K562 (cell line): ENCODE measurements at regions not wholly inside any gene's neighbourhood (a gene's known extent, or its start where the extent isn't known, plus 50 kb on each side); places are given as distances from the start of the nearest gene placed in this dataset.

Experiments used
- ATAC-seq: fragments of 200-7000 bp; cut with Tn5 transposase; 3 replicates; pipeline ENCODE4 v1.9.1; 2020; ENCODE audit warnings: moderate library complexity
- BruUV-seq: library from RNA; stranded (reverse); fragments of 400-500 nt; replicated peaks from 2 replicates; lab custom pipeline; 2021; lab: Mats Ljungman, UMichigan
- CTCF ChIA-PET: fragments of 300-600 bp; formaldehyde crosslinking; extraction: SDS; loops from one replicate; lab custom pipeline; 2021; ENCODE audit warnings: low intra/inter-chr PET ratio; lab: Yijun Ruan, JAX
- POLR2A ChIA-PET: fragments of 300-600, 350-650 bp; sonication (Branson Sonifier 250); formaldehyde crosslinking; extraction: SDS; loops from one replicate; lab custom pipeline; 2021; ENCODE audit warnings: antibody characterized with exemption, inconsistent platforms; lab: Yijun Ruan, JAX
- DNase-seq, 4 experiments: peaks; one replicate each; pipeline versions ENCODE4 v3.0.0 to v3.0.0-alpha.2; 2011 to 2018; ENCODE audit warnings: low spot score in 3 of 4, mixed read lengths in 3 of 4; ENCODE audit errors: extremely low read depth in 1 of 4
- FAIRE-seq: peaks from 2 replicates; lab custom pipeline; 2011; peaks lifted over from hg19 to GRCh38; lab: Jason Lieb, UNC
- H2AFZ ChIP-seq: 2 replicates; pipeline ENCODE4 v1.6.0; 2011; ENCODE audit warnings: low read depth, low read length, control low read depth, inconsistent platforms
- H3K27ac ChIP-seq: fragments of 200-600 bp; 3 replicates; pipeline ENCODE4 v1.8.0; 2011; ENCODE audit warnings: low read depth, mild to moderate bottlenecking, control low read depth, inconsistent platforms, low read length, moderate library complexity, mixed read lengths; ENCODE audit errors: extremely low read depth
- H3K27me3 ChIP-seq, 2 experiments: fragments of 300-600 bp in 1 of 2; 2 replicates in 1 of 2; 3 replicates in 1 of 2; pipeline versions ENCODE4 v1.6.0 to v1.8.0; 2011; ENCODE audit warnings: inconsistent platforms in 2 of 2, low read length in 2 of 2, mild to moderate bottlenecking in 1 of 2, mixed read lengths in 1 of 2, moderate library complexity in 1 of 2; ENCODE audit not compliant: control insufficient read depth in 2 of 2, insufficient read depth in 2 of 2
- H3K36me3 ChIP-seq: fragments of 300-600 bp; 3 replicates; pipeline ENCODE4 v1.8.0; 2011; ENCODE audit warnings: mild to moderate bottlenecking, low read length, inconsistent platforms; ENCODE audit not compliant: control insufficient read depth, insufficient read depth
- H3K4me1 ChIP-seq, 2 experiments: fragments of 200-600 bp in 1 of 2; replicated peaks in 1 of 2; 2 replicates in 1 of 2; 3 replicates in 1 of 2; pipeline versions ENCODE4 v1.5.1 to v1.8.0; 2011; ENCODE audit warnings: inconsistent platforms in 2 of 2, low read length in 2 of 2, mild to moderate bottlenecking in 1 of 2, mixed read lengths in 1 of 2, moderate library complexity in 1 of 2; ENCODE audit not compliant: control insufficient read depth in 2 of 2, insufficient read depth in 2 of 2
- H3K4me2 ChIP-seq: 2 replicates; pipeline ENCODE4 v1.6.1; 2011; ENCODE audit warnings: low read length, control low read depth, inconsistent platforms, mixed read lengths; ENCODE audit not compliant: insufficient read depth
- H3K4me3 ChIP-seq: fragments of 200-600 bp; sonication (generic), shearing (Covaris generic); 2 replicates; pipeline ENCODE4 v1.5.1; 2016; ENCODE audit warnings: control low read depth, inconsistent platforms
- H3K79me2 ChIP-seq: fragments of 200-600 bp; 3 replicates; pipeline ENCODE4 v1.8.0; 2011; ENCODE audit warnings: low read length, inconsistent platforms; ENCODE audit not compliant: control insufficient read depth, insufficient read depth
- H3K9ac ChIP-seq, 2 experiments: 2 replicates each; pipeline versions ENCODE4 v1.6.0 to v1.6.1; 2011; ENCODE audit warnings: low read depth in 2 of 2, low read length in 2 of 2, control low read depth in 1 of 2, inconsistent platforms in 1 of 2, mild to moderate bottlenecking in 1 of 2, mixed read lengths in 1 of 2; ENCODE audit not compliant: insufficient read depth in 1 of 2
- H3K9me1 ChIP-seq: one replicate; pipeline ENCODE4 v1.6.0; 2011; ENCODE audit warnings: inconsistent platforms, mild to moderate bottlenecking, low read length, moderate library complexity; ENCODE audit not compliant: control insufficient read depth, insufficient read depth
- H3K9me3 ChIP-seq: replicated peaks from 2 replicates; pipeline ENCODE4 v1.5.1; 2011; ENCODE audit warnings: low read depth, low read length, inconsistent platforms; ENCODE audit not compliant: control insufficient read depth, insufficient read depth
- H4K20me1 ChIP-seq: replicated peaks from 2 replicates; pipeline ENCODE4 v1.6.1; 2011; ENCODE audit warnings: low read length, inconsistent platforms, mixed read lengths; ENCODE audit not compliant: control insufficient read depth, insufficient read depth
- ASH1L ChIP-seq: fragments of 450-650 bp; IDR thresholded peaks from 2 replicates; pipeline ENCODE4 v1.6.1; 2018; ENCODE audit warnings: borderline replicate concordance, mild to moderate bottlenecking, low read depth; ENCODE audit not compliant: partially characterized antibody
- CBFB ChIP-seq: sonication (generic); formaldehyde crosslinking; IDR thresholded peaks from 2 replicates; pipeline ENCODE4 v1.4.0; 2020; ENCODE audit warnings: mild to moderate bottlenecking, missing genetic modification reagents
- CBX5 ChIP-seq: IDR thresholded peaks from 2 replicates; pipeline ENCODE4 v1.6.1; 2014; ENCODE audit warnings: low read depth, borderline replicate concordance
- GTF2A2 ChIP-seq: IDR thresholded peaks from 2 replicates; pipeline ENCODE4 v1.6.1; 2016; ENCODE audit warnings: mild to moderate bottlenecking, missing genetic modification characterization, missing compliant biosample characterization
- GTF2F1 ChIP-seq: IDR thresholded peaks from 2 replicates; pipeline ENCODE4 v1.6.1; 2011; ENCODE audit warnings: low read depth, low read length, improper control_type of control experiment
- KLF1 ChIP-seq: fragments of 450-650 bp; IDR thresholded peaks from 2 replicates; pipeline ENCODE4 v1.6.1; 2016; ENCODE audit warnings: missing genetic modification characterization, missing compliant biosample characterization
- MCM3 ChIP-seq: fragments of 450-650 bp; IDR thresholded peaks from 2 replicates; pipeline ENCODE4 v1.6.1; 2016
- MEIS2 ChIP-seq: fragments of 450-650 bp; IDR thresholded peaks from 2 replicates; pipeline ENCODE4 v1.6.1; 2014; ENCODE audit warnings: mild to moderate bottlenecking; ENCODE audit not compliant: partially characterized antibody
- NFYB ChIP-seq: IDR thresholded peaks from 2 replicates; pipeline ENCODE4 v1.6.1; 2011; ENCODE audit warnings: mild to moderate bottlenecking, moderate library complexity; ENCODE audit not compliant: insufficient read length; ENCODE audit errors: extremely low read depth
- NONO ChIP-seq, 2 experiments: fragments of 200-400 bp in 1 of 2; fragments of 450-650 bp in 1 of 2; formaldehyde crosslinking in 1 of 2; IDR thresholded peaks; 2 replicates each; pipeline ENCODE4 v1.6.1; 2017; ENCODE audit warnings: low read depth in 2 of 2, mild to moderate bottlenecking in 2 of 2, moderate library complexity in 2 of 2, low read length in 1 of 2
- PHF8 ChIP-seq: fragments of 200-600 bp; sonication (generic); IDR thresholded peaks from 2 replicates; pipeline ENCODE4 v1.6.1; 2012; ENCODE audit warnings: mixed run types, mild to moderate bottlenecking, inconsistent platforms, low read length, moderate library complexity, borderline replicate concordance
- RNF2 ChIP-seq: sonication (generic); IDR thresholded peaks from 2 replicates; pipeline ENCODE4 v1.6.1; 2016
- TEAD1 ChIP-seq, 2 experiments: fragments of 450-650 bp in 1 of 2; sonication (generic) in 1 of 2; formaldehyde crosslinking; IDR thresholded peaks; 2 replicates each; pipeline versions ENCODE4 v1.4.0 to v1.8.0; 2020 to 2022; ENCODE audit warnings: mild to moderate bottlenecking in 2 of 2, missing genetic modification reagents in 1 of 2
- ZNF134 ChIP-seq: fragments of 250-450 bp; sonication (Bioruptor Pico); conservative IDR thresholded peaks from 2 replicates; pipeline ENCODE4 v1.4.0; 2020
- in situ Hi-C: fragments of 300-500 bp; cut with MboI; formaldehyde crosslinking; loops from 4 replicates; pipeline ENCODE4 v1.15.0; 2018; ENCODE audit warnings: inconsistent platforms, mixed read lengths
- intact Hi-C: fragments of 100-400 bp; cut with micrococcal nuclease; formaldehyde crosslinking; loops from 2 replicates; pipeline ENCODE4 v1.14.2; 2022
- TF ChIP-seq, protein P1 (sequence below): fragments of 450-650 bp; IDR thresholded peaks from 2 replicates; pipeline ENCODE4 v1.7.0; 2016; ENCODE audit warnings: borderline replicate concordance

DNA sequence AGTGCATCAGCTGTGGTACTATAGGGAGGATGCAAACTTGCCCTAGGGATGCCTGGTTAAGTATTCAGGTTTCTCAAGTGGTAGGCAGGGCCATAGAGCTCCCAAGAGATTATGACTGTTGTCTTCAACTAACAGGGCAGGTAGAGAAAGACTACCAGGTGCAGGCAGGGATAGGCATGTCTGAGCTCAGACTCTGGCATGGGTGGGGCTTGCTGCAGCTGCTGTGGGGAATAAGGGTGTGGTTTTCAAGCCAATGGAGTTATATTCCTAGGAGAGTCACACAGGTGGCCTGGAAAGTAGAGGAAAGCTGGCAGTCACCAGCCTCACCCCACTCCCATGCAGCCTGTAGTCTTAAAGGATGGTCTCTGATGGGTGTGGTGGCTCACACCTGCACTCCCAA, 673.4 kb upstream of the ADGRL4 start:
- no peaks in the 10 kb centered on the region for H3K36me3 ChIP-seq
- no peaks in the 10 kb centered on the region for H4K20me1 ChIP-seq
- H3K4me2 ChIP-seq: no peak overlapping the region
- no peaks in the 10 kb centered on the region for H3K9me3 ChIP-seq
- ChIA-PET CTCF (no interaction called here), POLR2A (no interaction called here)
- intact Hi-C loops: no loop called here
- H3K9me1 ChIP-seq: no peaks in the 10 kb centered on the region
- DNase-seq (no peak), ATAC-seq (no peak), FAIRE-seq (no peak)
- no peak overlapping the region for H3K27ac ChIP-seq
- H2AFZ ChIP-seq: no peak overlapping the region
- no peaks in the 10 kb centered on the region for H3K4me1 ChIP-seq
- no peak overlapping the region for H3K9ac ChIP-seq
- no peak for TF ChIP-seq RNF2
- TF ChIP-seq, protein P1, sequence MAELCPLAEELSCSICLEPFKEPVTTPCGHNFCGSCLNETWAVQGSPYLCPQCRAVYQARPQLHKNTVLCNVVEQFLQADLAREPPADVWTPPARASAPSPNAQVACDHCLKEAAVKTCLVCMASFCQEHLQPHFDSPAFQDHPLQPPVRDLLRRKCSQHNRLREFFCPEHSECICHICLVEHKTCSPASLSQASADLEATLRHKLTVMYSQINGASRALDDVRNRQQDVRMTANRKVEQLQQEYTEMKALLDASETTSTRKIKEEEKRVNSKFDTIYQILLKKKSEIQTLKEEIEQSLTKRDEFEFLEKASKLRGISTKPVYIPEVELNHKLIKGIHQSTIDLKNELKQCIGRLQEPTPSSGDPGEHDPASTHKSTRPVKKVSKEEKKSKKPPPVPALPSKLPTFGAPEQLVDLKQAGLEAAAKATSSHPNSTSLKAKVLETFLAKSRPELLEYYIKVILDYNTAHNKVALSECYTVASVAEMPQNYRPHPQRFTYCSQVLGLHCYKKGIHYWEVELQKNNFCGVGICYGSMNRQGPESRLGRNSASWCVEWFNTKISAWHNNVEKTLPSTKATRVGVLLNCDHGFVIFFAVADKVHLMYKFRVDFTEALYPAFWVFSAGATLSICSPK: no peak
- no peak for TF ChIP-seq TEAD1 (CRISPR knock-in tag; IDR thresholded peaks at IDR 0.05)
- no peak for TF ChIP-seq GTF2F1
- no peak for TF ChIP-seq PHF8
- TF ChIP-seq NFYB: no peak
- TF ChIP-seq ZNF134: no peak
- TF ChIP-seq GTF2A2 (tag): no peak
- TF ChIP-seq CBX5: no peak
- no peak for TF ChIP-seq MEIS2
- TF ChIP-seq ASH1L: no peak
- no peak for TF ChIP-seq NONO (IDR thresholded peaks at IDR 0.05; ENCODE audit: low read depth in 2 of 2, low read length in 1 of 2)
- TF ChIP-seq MCM3: no peak
- TF ChIP-seq CBFB: no peak
- TF ChIP-seq KLF1: no peak
- in situ Hi-C loops: no loop called here
- no peaks in the 10 kb centered on the region for H3K27me3 ChIP-seq
- BruUV-seq: no TSS peak
- no peak overlapping the region for H3K4me3 ChIP-seq
- no peaks in the 10 kb centered on the region for H3K79me2 ChIP-seq
